ENCODE measurements at regions not wholly inside any gene's neighbourhood (a gene's known extent, or its start where the extent isn't known, plus 50 kb on each side); places are given as distances from the start of the nearest gene placed in this dataset.
A peak's percentile ranks its signal among the peaks of the same experiment; 100 is the strongest.

- H3K4me1 ChIP-seq (ENCODE audit: insufficient read depth, low read length) = no peaks in the 10 kb centered on the region
- H2AFZ ChIP-seq (ENCODE audit: low read depth, low read length) = no peak overlapping the region
- no peaks in the 10 kb centered on the region for H4K20me1 ChIP-seq (ENCODE audit: insufficient read depth, low read length)
- no peaks in the 10 kb centered on the region for H3K9me3 ChIP-seq (ENCODE audit: insufficient read depth, low read depth, low read length)
- FAIRE-seq (no peak), DNase-seq (ENCODE audit: low read depth) (no peak)
- no peaks in the 10 kb centered on the region for H3K27me3 ChIP-seq (ENCODE audit: insufficient read depth, low read length)
- H3K9ac ChIP-seq (ENCODE audit: low read length) = no peak overlapping the region
- Mint-ChIP-seq H3K4me3 (ENCODE audit: unreplicated experiment) (no peak overlapping the region), H3K27ac (ENCODE audit: unreplicated experiment) (peak overlapping the region; percentile 71), H3K27me3 (ENCODE audit: low read depth, unreplicated experiment) (no peaks in the 10 kb centered on the region), H3K36me3 (ENCODE audit: low read depth, unreplicated experiment) (no peaks in the 10 kb centered on the region), H3K9me3 (ENCODE audit: unreplicated experiment) (no peaks in the 10 kb centered on the region), H3K4me1 (ENCODE audit: low read depth, unreplicated experiment) (peaks cover 17% of the 10 kb centered on the region)
- no peaks in the 10 kb centered on the region for H3K36me3 ChIP-seq (ENCODE audit: insufficient read depth, low read length)
- no peak overlapping the region for H3K4me2 ChIP-seq (ENCODE audit: low read length)
- TF ChIP-seq, protein P1, sequence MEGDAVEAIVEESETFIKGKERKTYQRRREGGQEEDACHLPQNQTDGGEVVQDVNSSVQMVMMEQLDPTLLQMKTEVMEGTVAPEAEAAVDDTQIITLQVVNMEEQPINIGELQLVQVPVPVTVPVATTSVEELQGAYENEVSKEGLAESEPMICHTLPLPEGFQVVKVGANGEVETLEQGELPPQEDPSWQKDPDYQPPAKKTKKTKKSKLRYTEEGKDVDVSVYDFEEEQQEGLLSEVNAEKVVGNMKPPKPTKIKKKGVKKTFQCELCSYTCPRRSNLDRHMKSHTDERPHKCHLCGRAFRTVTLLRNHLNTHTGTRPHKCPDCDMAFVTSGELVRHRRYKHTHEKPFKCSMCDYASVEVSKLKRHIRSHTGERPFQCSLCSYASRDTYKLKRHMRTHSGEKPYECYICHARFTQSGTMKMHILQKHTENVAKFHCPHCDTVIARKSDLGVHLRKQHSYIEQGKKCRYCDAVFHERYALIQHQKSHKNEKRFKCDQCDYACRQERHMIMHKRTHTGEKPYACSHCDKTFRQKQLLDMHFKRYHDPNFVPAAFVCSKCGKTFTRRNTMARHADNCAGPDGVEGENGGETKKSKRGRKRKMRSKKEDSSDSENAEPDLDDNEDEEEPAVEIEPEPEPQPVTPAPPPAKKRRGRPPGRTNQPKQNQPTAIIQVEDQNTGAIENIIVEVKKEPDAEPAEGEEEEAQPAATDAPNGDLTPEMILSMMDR (IDR thresholded peaks at IDR 0.05; ENCODE audit: insufficient read depth, low read depth, low read length) = no peak
- no peak for TF ChIP-seq EZH2 (IDR thresholded peaks at IDR 0.05; ENCODE audit: insufficient read depth, low read length)
- H3K4me3 ChIP-seq (ENCODE audit: insufficient read depth, low read depth, low read length) = no peak overlapping the region
- no peak overlapping the region for H3K27ac ChIP-seq (ENCODE audit: low read depth, low read length)
- H3K79me2 ChIP-seq (ENCODE audit: insufficient read depth, low read length) = no peaks in the 10 kb centered on the region
Measured at GRCh38 chr2:138124521-138124920, 160.2 kb downstream of the HNMT start.

GRCh38 chr2:138125306-138126288, 161.3 kb downstream of the HNMT start:
- peaks cover 22% of the 10 kb centered on the region for H3K4me1 Mint-ChIP-seq (ENCODE audit: low read depth, unreplicated experiment)
- Histone ChIP-seq H4K20me1 (ENCODE audit: insufficient read depth, low read length) (no peaks in the 10 kb centered on the region), H3K36me3 (ENCODE audit: insufficient read depth, low read length) (no peaks in the 10 kb centered on the region), H3K9me3 (ENCODE audit: insufficient read depth, low read depth, low read length) (no peaks in the 10 kb centered on the region), H3K4me2 (ENCODE audit: low read length) (no peak overlapping the region), H3K4me1 (ENCODE audit: insufficient read depth, low read length) (no peaks in the 10 kb centered on the region), H3K79me2 (ENCODE audit: insufficient read depth, low read length) (no peaks in the 10 kb centered on the region), H3K27ac (ENCODE audit: low read depth, low read length) (no peak overlapping the region), H3K27me3 (ENCODE audit: insufficient read depth, low read length) (no peaks in the 10 kb centered on the region), H3K9ac (ENCODE audit: low read length) (no peak overlapping the region), H2AFZ (ENCODE audit: low read depth, low read length) (no peak overlapping the region), H3K4me3 (ENCODE audit: insufficient read depth, low read depth, low read length) (no peak overlapping the region)
- H3K36me3 Mint-ChIP-seq (ENCODE audit: low read depth, unreplicated experiment) = no peaks in the 10 kb centered on the region
- TF ChIP-seq, protein P1 (IDR thresholded peaks at IDR 0.05; ENCODE audit: insufficient read depth, low read depth, low read length) = no peak
- no peak for TF ChIP-seq EZH2 (IDR thresholded peaks at IDR 0.05; ENCODE audit: insufficient read depth, low read length)
- no peaks in the 10 kb centered on the region for H3K27me3 Mint-ChIP-seq (ENCODE audit: low read depth, unreplicated experiment)
- FAIRE-seq (no peak), DNase-seq (ENCODE audit: low read depth) (no peak)
- H3K4me3 Mint-ChIP-seq (ENCODE audit: unreplicated experiment) = no peak overlapping the region
- H3K9me3 Mint-ChIP-seq (ENCODE audit: unreplicated experiment) = no peaks in the 10 kb centered on the region
- no peak overlapping the region for H3K27ac Mint-ChIP-seq (ENCODE audit: unreplicated experiment)

- Histone ChIP-seq H3K27me3 (ENCODE audit: insufficient read depth, low read length) (no peaks in the 10 kb centered on the region), H3K4me2 (ENCODE audit: low read length) (no peak overlapping the region), H3K4me3 (ENCODE audit: insufficient read depth, low read depth, low read length) (no peak overlapping the region), H4K20me1 (ENCODE audit: insufficient read depth, low read length) (no peaks in the 10 kb centered on the region), H3K9me3 (ENCODE audit: insufficient read depth, low read depth, low read length) (no peaks in the 10 kb centered on the region), H3K27ac (ENCODE audit: low read depth, low read length) (no peak overlapping the region), H3K79me2 (ENCODE audit: insufficient read depth, low read length) (no peaks in the 10 kb centered on the region), H3K4me1 (ENCODE audit: insufficient read depth, low read length) (no peaks in the 10 kb centered on the region), H3K36me3 (ENCODE audit: insufficient read depth, low read length) (no peaks in the 10 kb centered on the region), H2AFZ (ENCODE audit: low read depth, low read length) (no peak overlapping the region), H3K9ac (ENCODE audit: low read length) (no peak overlapping the region)
- no peak for TF ChIP-seq EZH2 (IDR thresholded peaks at IDR 0.05; ENCODE audit: insufficient read depth, low read length)
- TF ChIP-seq, protein P1 (IDR thresholded peaks at IDR 0.05; ENCODE audit: insufficient read depth, low read depth, low read length) = no peak
- DNase-seq (ENCODE audit: low read depth) (no peak), FAIRE-seq (no peak)
- Mint-ChIP-seq H3K4me1 (ENCODE audit: low read depth, unreplicated experiment) (peaks cover 18% of the 10 kb centered on the region), H3K4me3 (ENCODE audit: unreplicated experiment) (no peak overlapping the region), H3K27me3 (ENCODE audit: low read depth, unreplicated experiment) (peaks cover 2% of the 10 kb centered on the region), H3K36me3 (ENCODE audit: low read depth, unreplicated experiment) (no peaks in the 10 kb centered on the region), H3K9me3 (ENCODE audit: unreplicated experiment) (no peaks in the 10 kb centered on the region), H3K27ac (ENCODE audit: unreplicated experiment) (no peak overlapping the region)
Measured at GRCh38 chr2:138132108-138132507, 167.8 kb downstream of the HNMT start.
